ENCODE measurements at regions not wholly inside any gene's neighbourhood (a gene's known extent, or its start where the extent isn't known, plus 50 kb on each side); places are given as distances from the start of the nearest gene placed in this dataset.
"Not testable (repeated sequence)": the region's sequence is repeated elsewhere in the genome, so short reads cannot be mapped to it uniquely, and the experiment has no call there.

- H3K27ac ChIP-seq (ENCODE audit: insufficient read depth, low read length); H3K23ac ChIP-seq (ENCODE audit: low read depth, low read length); H4K20me1 ChIP-seq (ENCODE audit: insufficient read depth, low read length); H3K4ac ChIP-seq (ENCODE audit: low read depth, low read length); H2AK9ac ChIP-seq (replicated peaks; ENCODE audit: low read depth, low read length, poor library complexity); in situ Hi-C loops (cut with MboI; ENCODE audit: low sequenced_read_pairs); H2AFZ ChIP-seq (replicated peaks; ENCODE audit: low read length, poor library complexity); intact Hi-C loops (cut with micrococcal nuclease); dilution Hi-C loops (cut with HindIII; ENCODE audit: low sequenced_read_pairs, unreplicated experiment); H3K56ac ChIP-seq (ENCODE audit: extremely low read depth, insufficient read depth, low read length); DNase-seq; H2BK20ac ChIP-seq (ENCODE audit: low read depth, low read length); H4K5ac ChIP-seq (ENCODE audit: low read depth, low read length); H3K18ac ChIP-seq (ENCODE audit: low read depth, low read length); H3K4me1 ChIP-seq (ENCODE audit: control insufficient read depth, insufficient read depth, low read length); H3K9ac ChIP-seq (ENCODE audit: low read depth, low read length); H3K79me1 ChIP-seq (ENCODE audit: low read depth in 1 of 2, low read length in 2 of 2); CTCF ChIA-PET; H4K91ac ChIP-seq (ENCODE audit: insufficient read depth, low read depth, low read length); H3K9me1 ChIP-seq (ENCODE audit: insufficient read depth, low read length); H3K4me3 ChIP-seq (ENCODE audit: insufficient read depth, low read depth, low read length); H3K9me3 ChIP-seq (ENCODE audit: control insufficient read depth, insufficient read depth, low read length); H3K4me2 ChIP-seq (ENCODE audit: low read depth, low read length); H3K36me3 ChIP-seq (ENCODE audit: control insufficient read depth, insufficient read depth, low read length); H3K27me3 ChIP-seq (ENCODE audit: control insufficient read depth, insufficient read depth, low read length); H4K8ac ChIP-seq (ENCODE audit: low read depth in 2 of 2, low read length in 2 of 2); BruUV-seq (replicated peaks); H2BK120ac ChIP-seq (ENCODE audit: low read depth, low read length); ATAC-seq (ENCODE audit: low read depth); H2BK15ac ChIP-seq (ENCODE audit: low read depth, low read length); H2BK5ac ChIP-seq (ENCODE audit: low read depth, low read length, poor library complexity, severe bottlenecking); H2AK5ac ChIP-seq (ENCODE audit: low read depth, low read length); POLR2A ChIA-PET (ENCODE audit: unreplicated experiment); H3K14ac ChIP-seq (replicated peaks; ENCODE audit: low read depth, low read length): not testable (repeated sequence)
- WGBS, 2 experiments (ENCODE audit: extremely low coverage in 2 of 2, insufficient read length in 1 of 2) = no CpG with 5 or more reads among the region's 2 CpGs
Measured at GRCh38 chr9:67133124-67133523, 140.8 kb upstream of the SPATA31A3 start.

GRCh38 chr9:67116761-67117160 is 124.4 kb upstream of the SPATA31A3 start:
- H3K9me1 ChIP-seq (ENCODE audit: insufficient read depth, low read length); H3K4me2 ChIP-seq (ENCODE audit: low read depth, low read length); H4K20me1 ChIP-seq (ENCODE audit: insufficient read depth, low read length); H4K5ac ChIP-seq (ENCODE audit: low read depth, low read length); H3K4ac ChIP-seq (ENCODE audit: low read depth, low read length); ATAC-seq (ENCODE audit: low read depth); POLR2A ChIA-PET (ENCODE audit: unreplicated experiment); H2BK120ac ChIP-seq (ENCODE audit: low read depth, low read length); H3K23ac ChIP-seq (ENCODE audit: low read depth, low read length); dilution Hi-C loops (cut with HindIII; ENCODE audit: low sequenced_read_pairs, unreplicated experiment); in situ Hi-C loops (cut with MboI; ENCODE audit: low sequenced_read_pairs); H4K91ac ChIP-seq (ENCODE audit: insufficient read depth, low read depth, low read length); H3K79me1 ChIP-seq (ENCODE audit: low read depth in 1 of 2, low read length in 2 of 2); H2BK5ac ChIP-seq (ENCODE audit: low read depth, low read length, poor library complexity, severe bottlenecking); H2BK15ac ChIP-seq (ENCODE audit: low read depth, low read length); H2BK20ac ChIP-seq (ENCODE audit: low read depth, low read length); CTCF ChIA-PET; H3K56ac ChIP-seq (ENCODE audit: extremely low read depth, insufficient read depth, low read length); H3K14ac ChIP-seq (replicated peaks; ENCODE audit: low read depth, low read length); H3K27me3 ChIP-seq (ENCODE audit: control insufficient read depth, insufficient read depth, low read length); H3K18ac ChIP-seq (ENCODE audit: low read depth, low read length); H3K36me3 ChIP-seq (ENCODE audit: control insufficient read depth, insufficient read depth, low read length); H2AFZ ChIP-seq (replicated peaks; ENCODE audit: low read length, poor library complexity); H2AK5ac ChIP-seq (ENCODE audit: low read depth, low read length); H3K27ac ChIP-seq (ENCODE audit: insufficient read depth, low read length); intact Hi-C loops (cut with micrococcal nuclease); H3K4me1 ChIP-seq (ENCODE audit: control insufficient read depth, insufficient read depth, low read length); DNase-seq; H3K9ac ChIP-seq (ENCODE audit: low read depth, low read length); H3K9me3 ChIP-seq (ENCODE audit: control insufficient read depth, insufficient read depth, low read length); H3K4me3 ChIP-seq (ENCODE audit: insufficient read depth, low read depth, low read length); H4K8ac ChIP-seq (ENCODE audit: low read depth in 2 of 2, low read length in 2 of 2); BruUV-seq (replicated peaks); H2AK9ac ChIP-seq (replicated peaks; ENCODE audit: low read depth, low read length, poor library complexity): not testable (repeated sequence)
- WGBS, 2 experiments (ENCODE audit: extremely low coverage in 2 of 2, insufficient read length in 1 of 2) = no CpG with 5 or more reads among the region's 6 CpGs
